ENCODE measurements at regions not wholly inside any gene's neighbourhood (a gene's known extent, or its start where the extent isn't known, plus 50 kb on each side); places are given as distances from the start of the nearest gene placed in this dataset.

DNA sequence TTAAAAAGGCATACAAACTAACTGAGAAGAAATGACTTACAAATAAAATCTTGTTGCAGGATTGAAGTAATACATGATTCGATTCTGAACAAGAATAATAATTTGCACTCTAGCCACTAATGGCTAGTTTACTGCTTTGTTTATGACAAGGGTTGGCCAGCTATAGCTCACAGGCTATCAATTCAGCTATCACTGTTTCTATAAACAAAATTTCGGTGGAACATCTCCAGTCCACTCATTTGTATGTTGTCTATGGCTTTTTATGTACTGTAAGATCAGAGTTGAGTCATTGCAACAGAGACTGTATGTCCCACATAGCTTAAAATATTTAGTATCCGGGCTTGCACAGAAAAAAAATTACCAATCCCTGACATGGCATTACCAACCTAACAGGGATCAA is 543.7 kb upstream of the CNTNAP5 start (continued):
- no peak for TF ChIP-seq EZH2 (IDR thresholded peaks at IDR 0.05; ENCODE audit: low read depth, unreplicated experiment)
- TF ChIP-seq, protein P1, sequence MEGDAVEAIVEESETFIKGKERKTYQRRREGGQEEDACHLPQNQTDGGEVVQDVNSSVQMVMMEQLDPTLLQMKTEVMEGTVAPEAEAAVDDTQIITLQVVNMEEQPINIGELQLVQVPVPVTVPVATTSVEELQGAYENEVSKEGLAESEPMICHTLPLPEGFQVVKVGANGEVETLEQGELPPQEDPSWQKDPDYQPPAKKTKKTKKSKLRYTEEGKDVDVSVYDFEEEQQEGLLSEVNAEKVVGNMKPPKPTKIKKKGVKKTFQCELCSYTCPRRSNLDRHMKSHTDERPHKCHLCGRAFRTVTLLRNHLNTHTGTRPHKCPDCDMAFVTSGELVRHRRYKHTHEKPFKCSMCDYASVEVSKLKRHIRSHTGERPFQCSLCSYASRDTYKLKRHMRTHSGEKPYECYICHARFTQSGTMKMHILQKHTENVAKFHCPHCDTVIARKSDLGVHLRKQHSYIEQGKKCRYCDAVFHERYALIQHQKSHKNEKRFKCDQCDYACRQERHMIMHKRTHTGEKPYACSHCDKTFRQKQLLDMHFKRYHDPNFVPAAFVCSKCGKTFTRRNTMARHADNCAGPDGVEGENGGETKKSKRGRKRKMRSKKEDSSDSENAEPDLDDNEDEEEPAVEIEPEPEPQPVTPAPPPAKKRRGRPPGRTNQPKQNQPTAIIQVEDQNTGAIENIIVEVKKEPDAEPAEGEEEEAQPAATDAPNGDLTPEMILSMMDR (conservative IDR thresholded peaks at IDR 0.05; ENCODE audit: low read depth in 2 of 2): no peak

DNA sequence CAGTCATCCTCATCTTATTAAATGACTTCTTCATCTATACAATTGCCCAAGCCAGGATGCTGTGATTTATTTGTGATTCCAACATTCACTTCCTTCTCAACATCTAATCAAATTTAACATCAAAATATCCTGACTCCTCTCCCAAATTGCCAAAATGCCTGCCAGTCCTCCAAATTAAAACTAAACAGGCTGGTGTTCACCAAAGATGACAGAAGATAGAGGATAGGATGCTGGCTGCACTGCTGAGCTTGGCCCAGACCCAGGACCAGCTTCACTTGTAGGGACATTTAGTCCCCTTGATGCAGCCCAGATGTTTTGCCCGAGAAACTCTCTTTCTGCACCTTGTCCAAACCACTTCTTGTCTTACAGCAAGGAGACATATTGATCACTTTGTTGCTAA is 540.0 kb upstream of the CNTNAP5 start:
- Mint-ChIP-seq H3K4me1 (no peaks in the 10 kb centered on the region), H3K36me3 (ENCODE audit: low read depth) (no peaks in the 10 kb centered on the region), H3K27me3 (ENCODE audit: insufficient read depth, low read depth, poor library complexity) (peaks cover 2% of the 10 kb centered on the region), H3K9me3 (no peaks in the 10 kb centered on the region), H3K4me3 (no peak overlapping the region), H3K27ac (no peak overlapping the region)
- H3K27me3 ChIP-seq (ENCODE audit: insufficient read depth): no peaks in the 10 kb centered on the region
- H2AFZ ChIP-seq: no peak overlapping the region
- no peaks in the 10 kb centered on the region for H4K20me1 ChIP-seq (replicated peaks; ENCODE audit: insufficient read depth)
- H3K36me3 ChIP-seq (ENCODE audit: insufficient read depth): no peaks in the 10 kb centered on the region
- ATAC-seq: no peak
- TF ChIP-seq JUNB (IDR thresholded peaks at IDR 0.05; ENCODE audit: unreplicated experiment): no peak
- TF ChIP-seq POLR2AphosphoS5 (IDR thresholded peaks at IDR 0.05; ENCODE audit: low read depth): no peak
- no peak for TF ChIP-seq NANOG (IDR thresholded peaks at IDR 0.05; ENCODE audit: borderline replicate concordance)
- TF ChIP-seq, protein P2, sequence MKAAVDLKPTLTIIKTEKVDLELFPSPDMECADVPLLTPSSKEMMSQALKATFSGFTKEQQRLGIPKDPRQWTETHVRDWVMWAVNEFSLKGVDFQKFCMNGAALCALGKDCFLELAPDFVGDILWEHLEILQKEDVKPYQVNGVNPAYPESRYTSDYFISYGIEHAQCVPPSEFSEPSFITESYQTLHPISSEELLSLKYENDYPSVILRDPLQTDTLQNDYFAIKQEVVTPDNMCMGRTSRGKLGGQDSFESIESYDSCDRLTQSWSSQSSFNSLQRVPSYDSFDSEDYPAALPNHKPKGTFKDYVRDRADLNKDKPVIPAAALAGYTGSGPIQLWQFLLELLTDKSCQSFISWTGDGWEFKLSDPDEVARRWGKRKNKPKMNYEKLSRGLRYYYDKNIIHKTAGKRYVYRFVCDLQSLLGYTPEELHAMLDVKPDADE (IDR thresholded peaks at IDR 0.05): no peak
- TF ChIP-seq, protein P3, sequence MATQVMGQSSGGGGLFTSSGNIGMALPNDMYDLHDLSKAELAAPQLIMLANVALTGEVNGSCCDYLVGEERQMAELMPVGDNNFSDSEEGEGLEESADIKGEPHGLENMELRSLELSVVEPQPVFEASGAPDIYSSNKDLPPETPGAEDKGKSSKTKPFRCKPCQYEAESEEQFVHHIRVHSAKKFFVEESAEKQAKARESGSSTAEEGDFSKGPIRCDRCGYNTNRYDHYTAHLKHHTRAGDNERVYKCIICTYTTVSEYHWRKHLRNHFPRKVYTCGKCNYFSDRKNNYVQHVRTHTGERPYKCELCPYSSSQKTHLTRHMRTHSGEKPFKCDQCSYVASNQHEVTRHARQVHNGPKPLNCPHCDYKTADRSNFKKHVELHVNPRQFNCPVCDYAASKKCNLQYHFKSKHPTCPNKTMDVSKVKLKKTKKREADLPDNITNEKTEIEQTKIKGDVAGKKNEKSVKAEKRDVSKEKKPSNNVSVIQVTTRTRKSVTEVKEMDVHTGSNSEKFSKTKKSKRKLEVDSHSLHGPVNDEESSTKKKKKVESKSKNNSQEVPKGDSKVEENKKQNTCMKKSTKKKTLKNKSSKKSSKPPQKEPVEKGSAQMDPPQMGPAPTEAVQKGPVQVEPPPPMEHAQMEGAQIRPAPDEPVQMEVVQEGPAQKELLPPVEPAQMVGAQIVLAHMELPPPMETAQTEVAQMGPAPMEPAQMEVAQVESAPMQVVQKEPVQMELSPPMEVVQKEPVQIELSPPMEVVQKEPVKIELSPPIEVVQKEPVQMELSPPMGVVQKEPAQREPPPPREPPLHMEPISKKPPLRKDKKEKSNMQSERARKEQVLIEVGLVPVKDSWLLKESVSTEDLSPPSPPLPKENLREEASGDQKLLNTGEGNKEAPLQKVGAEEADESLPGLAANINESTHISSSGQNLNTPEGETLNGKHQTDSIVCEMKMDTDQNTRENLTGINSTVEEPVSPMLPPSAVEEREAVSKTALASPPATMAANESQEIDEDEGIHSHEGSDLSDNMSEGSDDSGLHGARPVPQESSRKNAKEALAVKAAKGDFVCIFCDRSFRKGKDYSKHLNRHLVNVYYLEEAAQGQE (IDR thresholded peaks at IDR 0.05; ENCODE audit: unreplicated experiment): no peak
- no peak for TF ChIP-seq ZNF331 (CRISPR knock-in tag; IDR thresholded peaks at IDR 0.05; ENCODE audit: low read depth)
- H3K4me3 ChIP-seq: no peak overlapping the region
- H3K27ac ChIP-seq (ENCODE audit: low read depth): no peak overlapping the region
- no peaks in the 10 kb centered on the region for H3K79me2 ChIP-seq (replicated peaks; ENCODE audit: insufficient read depth)
- H3K9me2 ChIP-seq (ENCODE audit: insufficient read depth): peaks cover 9% of the 10 kb centered on the region; the same call in 1 of the 2 replicates
- H3K4me1 ChIP-seq (ENCODE audit: insufficient read depth): no peaks in the 10 kb centered on the region
- DNase-seq (ENCODE audit: low spot score): no peak
- H3K4me2 ChIP-seq: no peak overlapping the region
- H3F3A ChIP-seq (replicated peaks; ENCODE audit: low read depth): no peaks in the 10 kb centered on the region

All from GM23338 (cell line).